K562 (cell line): ENCODE measurements at regions not wholly inside any gene's neighbourhood (a gene's known extent, or its start where the extent isn't known, plus 50 kb on each side); places are given as distances from the start of the nearest gene placed in this dataset.

Source experiments
- TF ChIP-seq, protein P1 (sequence below): fragments of 250-450 bp; sonication (Bioruptor Pico); IDR thresholded peaks from 2 replicates; pipeline ENCODE4 v1.5.0; 2021
- TF ChIP-seq, protein P2 (sequence below): sonication (generic); formaldehyde crosslinking; IDR thresholded peaks from 2 replicates; pipeline ENCODE4 v1.5.0; 2020; ENCODE audit warnings: missing genetic modification reagents
- TF ChIP-seq, protein P3 (sequence below): conservative IDR thresholded peaks from 2 replicates; pipeline ENCODE4 v1.6.1; 2011; ENCODE audit warnings: low read depth, mild to moderate bottlenecking, low read length; ENCODE audit not compliant: control insufficient read depth

DNA sequence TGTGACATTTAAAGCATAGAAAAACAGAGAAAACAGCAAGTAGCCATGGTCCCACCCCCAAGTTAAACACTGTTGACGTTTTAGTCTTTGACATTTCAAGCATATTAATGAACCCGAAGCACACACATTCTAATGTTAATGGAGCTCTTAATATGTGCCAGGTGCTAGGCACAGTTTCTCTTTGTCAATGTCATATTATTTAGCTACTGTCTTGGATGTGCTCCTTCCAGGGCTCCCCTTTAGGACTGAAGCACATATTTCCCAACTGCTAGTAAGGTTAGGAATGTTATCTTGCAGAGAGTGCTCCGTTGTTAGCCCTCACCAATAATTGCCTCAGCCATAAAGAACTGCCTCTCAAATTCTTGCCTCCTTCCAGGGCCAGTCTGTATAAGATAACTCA lies 716.6 kb upstream of the TENM4 start:
- TF ChIP-seq, protein P1, sequence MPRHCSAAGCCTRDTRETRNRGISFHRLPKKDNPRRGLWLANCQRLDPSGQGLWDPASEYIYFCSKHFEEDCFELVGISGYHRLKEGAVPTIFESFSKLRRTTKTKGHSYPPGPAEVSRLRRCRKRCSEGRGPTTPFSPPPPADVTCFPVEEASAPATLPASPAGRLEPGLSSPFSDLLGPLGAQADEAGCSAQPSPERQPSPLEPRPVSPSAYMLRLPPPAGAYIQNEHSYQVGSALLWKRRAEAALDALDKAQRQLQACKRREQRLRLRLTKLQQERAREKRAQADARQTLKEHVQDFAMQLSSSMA (CRISPR knock-in tag), result no peak
- TF ChIP-seq, protein P2, sequence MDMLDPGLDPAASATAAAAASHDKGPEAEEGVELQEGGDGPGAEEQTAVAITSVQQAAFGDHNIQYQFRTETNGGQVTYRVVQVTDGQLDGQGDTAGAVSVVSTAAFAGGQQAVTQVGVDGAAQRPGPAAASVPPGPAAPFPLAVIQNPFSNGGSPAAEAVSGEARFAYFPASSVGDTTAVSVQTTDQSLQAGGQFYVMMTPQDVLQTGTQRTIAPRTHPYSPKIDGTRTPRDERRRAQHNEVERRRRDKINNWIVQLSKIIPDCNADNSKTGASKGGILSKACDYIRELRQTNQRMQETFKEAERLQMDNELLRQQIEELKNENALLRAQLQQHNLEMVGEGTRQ (CRISPR knock-in tag), result no peak
- TF ChIP-seq, protein P3, sequence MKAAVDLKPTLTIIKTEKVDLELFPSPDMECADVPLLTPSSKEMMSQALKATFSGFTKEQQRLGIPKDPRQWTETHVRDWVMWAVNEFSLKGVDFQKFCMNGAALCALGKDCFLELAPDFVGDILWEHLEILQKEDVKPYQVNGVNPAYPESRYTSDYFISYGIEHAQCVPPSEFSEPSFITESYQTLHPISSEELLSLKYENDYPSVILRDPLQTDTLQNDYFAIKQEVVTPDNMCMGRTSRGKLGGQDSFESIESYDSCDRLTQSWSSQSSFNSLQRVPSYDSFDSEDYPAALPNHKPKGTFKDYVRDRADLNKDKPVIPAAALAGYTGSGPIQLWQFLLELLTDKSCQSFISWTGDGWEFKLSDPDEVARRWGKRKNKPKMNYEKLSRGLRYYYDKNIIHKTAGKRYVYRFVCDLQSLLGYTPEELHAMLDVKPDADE, result no peak
